ENCODE measurements at regions not wholly inside any gene's neighbourhood (a gene's known extent, or its start where the extent isn't known, plus 50 kb on each side); places are given as distances from the start of the nearest gene placed in this dataset.
A peak's percentile ranks its signal among the peaks of the same experiment; 100 is the strongest.

- no peak for ATAC-seq (ENCODE audit: low FRiP score in 2 of 2)
- 85 to 87% methylated on average over 4 of the region's 4 CpGs for WGBS, 2 donors
- H3K4me1 ChIP-seq: no peaks in the 10 kb centered on the region
- no peaks in the 10 kb centered on the region for H3K27me3 ChIP-seq
- TF ChIP-seq POLR2A (IDR thresholded peaks at IDR 0.05): no peak
- no peak for TF ChIP-seq EP300 (IDR thresholded peaks at IDR 0.05)
- no peak for TF ChIP-seq CTCF (IDR thresholded peaks at IDR 0.05)
- TF ChIP-seq POLR2AphosphoS5 (IDR thresholded peaks at IDR 0.05): no peak
- no peaks in the 10 kb centered on the region for H3K36me3 ChIP-seq
- H3K9me3 ChIP-seq: no peaks in the 10 kb centered on the region
- DNase-seq: no peak
- no peak overlapping the region for H3K4me3 ChIP-seq
- no peak overlapping the region for H3K27ac ChIP-seq
Measured at GRCh38 chr12:24195063-24195462, 245.6 kb upstream of the SOX5 start.

- Histone ChIP-seq H3K9me3 (no peaks in the 10 kb centered on the region), H3K36me3 (no peaks in the 10 kb centered on the region), H3K27me3 (no peaks in the 10 kb centered on the region), H3K4me3 (no peak overlapping the region), H3K27ac (no peak overlapping the region), H3K4me1 (no peaks in the 10 kb centered on the region)
- TF ChIP-seq EP300 (IDR thresholded peaks at IDR 0.05): no peak
- TF ChIP-seq POLR2A (IDR thresholded peaks at IDR 0.05): no peak
- no peak for TF ChIP-seq CTCF (IDR thresholded peaks at IDR 0.05)
- no peak for TF ChIP-seq POLR2AphosphoS5 (IDR thresholded peaks at IDR 0.05)
- WGBS, 2 donors: 89 to 92% methylated on average over 5 of the region's 5 CpGs
- DNase-seq (no peak), ATAC-seq (ENCODE audit: low FRiP score in 2 of 2) (no peak)
Measured at GRCh38 chr12:24191117-24191516, 241.6 kb upstream of the SOX5 start.

- H3K4me1 ChIP-seq: no peaks in the 10 kb centered on the region
- DNase-seq (no peak), ATAC-seq (ENCODE audit: low FRiP score in 2 of 2) (no peak)
- no peaks in the 10 kb centered on the region for H3K36me3 ChIP-seq
- H3K4me3 ChIP-seq: no peak overlapping the region
- 88 to 91% methylated on average over 1 of the region's 1 CpG for WGBS, 2 donors
- TF ChIP-seq POLR2A (IDR thresholded peaks at IDR 0.05) (no peak), POLR2AphosphoS5 (IDR thresholded peaks at IDR 0.05) (no peak), EP300 (IDR thresholded peaks at IDR 0.05) (no peak), CTCF (IDR thresholded peaks at IDR 0.05) (no peak)
- H3K9me3 ChIP-seq: no peaks in the 10 kb centered on the region
- H3K27ac ChIP-seq: no peak overlapping the region
- no peaks in the 10 kb centered on the region for H3K27me3 ChIP-seq
Measured at GRCh38 chr12:24185782-24186181, 236.3 kb upstream of the SOX5 start.

GRCh38 chr12:24177889-24178288 is 228.4 kb upstream of the SOX5 start:
- Histone ChIP-seq H3K4me3 (no peak overlapping the region), H3K9me3 (no peaks in the 10 kb centered on the region), H3K27ac (no peak overlapping the region), H3K36me3 (no peaks in the 10 kb centered on the region), H3K27me3 (no peaks in the 10 kb centered on the region), H3K4me1 (no peaks in the 10 kb centered on the region)
- no peak for TF ChIP-seq POLR2AphosphoS5 (IDR thresholded peaks at IDR 0.05)
- no peak for TF ChIP-seq EP300 (IDR thresholded peaks at IDR 0.05)
- TF ChIP-seq POLR2A (IDR thresholded peaks at IDR 0.05): no peak
- no peak for TF ChIP-seq CTCF (IDR thresholded peaks at IDR 0.05)
- WGBS, 2 donors: 63 to 78% methylated on average over 1 of the region's 1 CpG
- DNase-seq: no peak
- peak in 1 of 2 donors; percentile 43 for ATAC-seq (ENCODE audit: low FRiP score in 2 of 2)

GRCh38 chr12:24175929-24176328 is 226.5 kb upstream of the SOX5 start:
- H3K36me3 ChIP-seq: no peaks in the 10 kb centered on the region
- ATAC-seq (ENCODE audit: low FRiP score in 2 of 2) (no peak), DNase-seq (no peak)
- no peak overlapping the region for H3K4me3 ChIP-seq
- H3K27ac ChIP-seq: no peak overlapping the region
- H3K27me3 ChIP-seq: no peaks in the 10 kb centered on the region
- no peaks in the 10 kb centered on the region for H3K9me3 ChIP-seq
- H3K4me1 ChIP-seq: no peaks in the 10 kb centered on the region
- no peak for TF ChIP-seq EP300 (IDR thresholded peaks at IDR 0.05)
- no peak for TF ChIP-seq CTCF (IDR thresholded peaks at IDR 0.05)
- TF ChIP-seq POLR2A (IDR thresholded peaks at IDR 0.05): no peak
- no peak for TF ChIP-seq POLR2AphosphoS5 (IDR thresholded peaks at IDR 0.05)
- WGBS, 2 donors: 90 to 91% methylated on average over 4 of the region's 4 CpGs

All from upper lobe of left lung (tissue), 6 donors.